CMK (cell line): ENCODE measurements at regions not wholly inside any gene's neighbourhood (a gene's known extent, or its start where the extent isn't known, plus 50 kb on each side); places are given as distances from the start of the nearest gene placed in this dataset.
"Not testable (repeated sequence)": the region's sequence is repeated elsewhere in the genome, so short reads cannot be mapped to it uniquely, and the experiment has no call there.

Source experiments
- DNase-seq: peaks from one replicate; pipeline ENCODE4 v3.0.0-alpha.2; 2010; ENCODE audit warnings: low read depth

GRCh38 chr16:22625967-22626366, 115.3 kb downstream of the NPIPB5 start:
- no peak for DNase-seq

GRCh38 chr16:22627043-22627442, 116.4 kb downstream of the NPIPB5 start:
- no peak for DNase-seq

- no peak for DNase-seq
These were observed 118.3 kb downstream of the NPIPB5 start for GRCh38 chr16:22628994-22629393.

- DNase-seq = no peak
These were observed 119.6 kb downstream of the NPIPB5 start for GRCh38 chr16:22630242-22630641.

- DNase-seq = no peak
These were observed 120.6 kb downstream of the NPIPB5 start for GRCh38 chr16:22631264-22631663.

GRCh38 chr16:22632606-22633005, 121.9 kb downstream of the NPIPB5 start:
- DNase-seq = no peak

- DNase-seq = no peak
These were observed 122.6 kb downstream of the NPIPB5 start for GRCh38 chr16:22633280-22633679.

GRCh38 chr16:22633799-22634198, 123.1 kb downstream of the NPIPB5 start:
- DNase-seq = no peak

- no peak for DNase-seq
These were observed 124.3 kb downstream of the NPIPB5 start for GRCh38 chr16:22634954-22635353.

GRCh38 chr16:22635357-22635761, 124.7 kb downstream of the NPIPB5 start:
- no peak for DNase-seq

- DNase-seq = no peak
These were observed 125.1 kb downstream of the NPIPB5 start for GRCh38 chr16:22635801-22636200.

- no peak for DNase-seq
These were observed 127.9 kb downstream of the NPIPB5 start for GRCh38 chr16:22638393-22639206.

- no peak for DNase-seq
These were observed 130.5 kb downstream of the NPIPB5 start for GRCh38 chr16:22641131-22641628.

GRCh38 chr16:22642416-22643088, 131.9 kb downstream of the NPIPB5 start:
- DNase-seq = no peak

- DNase-seq = not testable (repeated sequence)
These were observed 132.5 kb downstream of the NPIPB5 start for GRCh38 chr16:22643203-22643602.

GRCh38 chr16:22643886-22644285, 133.2 kb downstream of the NPIPB5 start:
- no peak for DNase-seq

GRCh38 chr16:22645868-22646267, 135.2 kb downstream of the NPIPB5 start:
- DNase-seq = no peak

GRCh38 chr16:22646948-22647556, 136.4 kb downstream of the NPIPB5 start:
- no peak for DNase-seq

GRCh38 chr16:22648141-22648540, 137.4 kb downstream of the NPIPB5 start:
- no peak for DNase-seq

- DNase-seq = no peak
These were observed 138.2 kb downstream of the NPIPB5 start for GRCh38 chr16:22648941-22649340.

- DNase-seq = not testable (repeated sequence)
These were observed 140.6 kb downstream of the NPIPB5 start for GRCh38 chr16:22651111-22651817.

GRCh38 chr16:22652463-22652845, 141.8 kb downstream of the NPIPB5 start:
- no peak for DNase-seq
